ENCODE measurements at regions not wholly inside any gene's neighbourhood (a gene's known extent, or its start where the extent isn't known, plus 50 kb on each side); places are given as distances from the start of the nearest gene placed in this dataset.

GRCh38 chr2:6072276-6072675 lies 380.1 kb downstream of the SOX11 start:
- Histone ChIP-seq H3K9me3 (no peaks in the 10 kb centered on the region), H3K4me1 (ENCODE audit: control insufficient read depth in 1 of 2, low read depth in 2 of 2) (no peaks in the 10 kb centered on the region), H3K4me3 (no peak overlapping the region), H3K27me3 (replicated peaks; ENCODE audit: insufficient read depth) (no peaks in the 10 kb centered on the region), H3K27ac (no peak overlapping the region), H3K36me3 (no peaks in the 10 kb centered on the region)
- no peak for TF ChIP-seq CTCF (IDR thresholded peaks at IDR 0.05)
- ATAC-seq (ENCODE audit: insufficient number of reproducible peaks, low FRiP score, low read depth) (no peak), DNase-seq (ENCODE audit: low spot score) (no peak)

- no peaks in the 10 kb centered on the region for H3K9me3 ChIP-seq
- ATAC-seq (ENCODE audit: insufficient number of reproducible peaks, low FRiP score, low read depth) (no peak), DNase-seq (ENCODE audit: low spot score) (no peak)
- H3K4me3 ChIP-seq: no peak overlapping the region
- no peaks in the 10 kb centered on the region for H3K4me1 ChIP-seq (ENCODE audit: control insufficient read depth in 1 of 2, low read depth in 2 of 2)
- no peaks in the 10 kb centered on the region for H3K27me3 ChIP-seq (replicated peaks; ENCODE audit: insufficient read depth)
- H3K36me3 ChIP-seq: no peaks in the 10 kb centered on the region
- no peak overlapping the region for H3K27ac ChIP-seq
- TF ChIP-seq CTCF (IDR thresholded peaks at IDR 0.05): no peak
Observed at GRCh38 chr2:6072768-6073167, 380.6 kb downstream of the SOX11 start.

GRCh38 chr2:6073191-6074088 lies 381.3 kb downstream of the SOX11 start:
- Histone ChIP-seq H3K4me3 (no peak overlapping the region), H3K9me3 (no peaks in the 10 kb centered on the region), H3K36me3 (no peaks in the 10 kb centered on the region), H3K4me1 (ENCODE audit: control insufficient read depth in 1 of 2, low read depth in 2 of 2) (no peaks in the 10 kb centered on the region), H3K27me3 (replicated peaks; ENCODE audit: insufficient read depth) (no peaks in the 10 kb centered on the region), H3K27ac (no peak overlapping the region)
- no peak for DNase-seq (ENCODE audit: low spot score)
- no peak for TF ChIP-seq CTCF (IDR thresholded peaks at IDR 0.05)
- ATAC-seq (ENCODE audit: insufficient number of reproducible peaks, low FRiP score, low read depth): no peak

GRCh38 chr2:6074089-6074643 lies 382.0 kb downstream of the SOX11 start:
- no peak for ATAC-seq (ENCODE audit: insufficient number of reproducible peaks, low FRiP score, low read depth)
- no peak for TF ChIP-seq CTCF (IDR thresholded peaks at IDR 0.05)
- Histone ChIP-seq H3K4me1 (ENCODE audit: control insufficient read depth in 1 of 2, low read depth in 2 of 2) (no peaks in the 10 kb centered on the region), H3K27me3 (replicated peaks; ENCODE audit: insufficient read depth) (no peaks in the 10 kb centered on the region), H3K4me3 (no peak overlapping the region), H3K9me3 (no peaks in the 10 kb centered on the region), H3K36me3 (no peaks in the 10 kb centered on the region), H3K27ac (no peak overlapping the region)
- DNase-seq (ENCODE audit: low spot score): no peak

GRCh38 chr2:6077585-6077984 lies 385.4 kb downstream of the SOX11 start:
- Histone ChIP-seq H3K36me3 (no peaks in the 10 kb centered on the region), H3K27ac (no peak overlapping the region), H3K9me3 (no peaks in the 10 kb centered on the region), H3K4me1 (ENCODE audit: control insufficient read depth in 1 of 2, low read depth in 2 of 2) (no peaks in the 10 kb centered on the region), H3K4me3 (no peak overlapping the region), H3K27me3 (replicated peaks; ENCODE audit: insufficient read depth) (no peaks in the 10 kb centered on the region)
- no peak for ATAC-seq (ENCODE audit: insufficient number of reproducible peaks, low FRiP score, low read depth)
- no peak for DNase-seq (ENCODE audit: low spot score)
- TF ChIP-seq CTCF (IDR thresholded peaks at IDR 0.05): no peak
